ENCODE measurements at regions not wholly inside any gene's neighbourhood (a gene's known extent, or its start where the extent isn't known, plus 50 kb on each side); places are given as distances from the start of the nearest gene placed in this dataset.

DNA sequence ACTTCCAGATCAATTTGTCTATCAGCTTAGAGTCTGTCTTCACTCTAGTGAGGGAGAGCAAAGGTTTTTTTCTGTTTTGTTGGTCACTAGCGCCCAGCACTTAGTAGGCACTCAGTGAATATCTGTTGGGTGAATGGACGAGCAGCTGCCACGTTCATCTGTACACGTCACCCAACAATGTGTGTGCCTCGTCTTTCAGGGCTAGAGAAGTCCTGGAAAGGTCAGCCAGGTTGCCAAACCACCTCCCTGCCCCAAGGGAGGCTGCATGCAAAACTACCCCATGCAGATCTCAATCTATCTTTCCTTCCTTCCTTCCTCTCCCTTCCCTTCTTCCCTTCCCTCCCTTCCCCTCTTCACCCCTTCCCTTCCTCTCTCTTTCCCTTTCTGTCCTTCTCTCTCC is 340.9 kb downstream of the SOX9 start:
- Histone ChIP-seq H3K4me1 (ENCODE audit: control insufficient read depth in 5 of 5, insufficient read depth in 5 of 5, low read length in 5 of 5) (peaks cover 0 to 5% (median 0%) of the 10 kb centered on the region in 5 donors), H3K27me3 (ENCODE audit: control insufficient read depth in 3 of 3, insufficient read depth in 3 of 3, low read length in 2 of 3) (peaks cover 0 to 4% (median 0%) of the 10 kb centered on the region in 3 donors), H3K9me3 (ENCODE audit: control insufficient read depth in 4 of 4, insufficient read depth in 3 of 4, low read length in 3 of 4) (no peaks in the 10 kb centered on the region), H3K9ac (ENCODE audit: insufficient read depth in 1 of 2, low read length in 2 of 2) (no peak overlapping the region), H3K4me3 (no peak overlapping the region), H3K27ac (ENCODE audit: low read depth in 1 of 2, low read length in 1 of 2) (no peak overlapping the region), H3K36me3 (ENCODE audit: control insufficient read depth in 4 of 4, insufficient read depth in 4 of 4, low read length in 4 of 4) (no peaks in the 10 kb centered on the region)
- 76 to 83% methylated on average over 5 of the region's 5 CpGs for WGBS, 2 donors
- TF ChIP-seq, protein P1, sequence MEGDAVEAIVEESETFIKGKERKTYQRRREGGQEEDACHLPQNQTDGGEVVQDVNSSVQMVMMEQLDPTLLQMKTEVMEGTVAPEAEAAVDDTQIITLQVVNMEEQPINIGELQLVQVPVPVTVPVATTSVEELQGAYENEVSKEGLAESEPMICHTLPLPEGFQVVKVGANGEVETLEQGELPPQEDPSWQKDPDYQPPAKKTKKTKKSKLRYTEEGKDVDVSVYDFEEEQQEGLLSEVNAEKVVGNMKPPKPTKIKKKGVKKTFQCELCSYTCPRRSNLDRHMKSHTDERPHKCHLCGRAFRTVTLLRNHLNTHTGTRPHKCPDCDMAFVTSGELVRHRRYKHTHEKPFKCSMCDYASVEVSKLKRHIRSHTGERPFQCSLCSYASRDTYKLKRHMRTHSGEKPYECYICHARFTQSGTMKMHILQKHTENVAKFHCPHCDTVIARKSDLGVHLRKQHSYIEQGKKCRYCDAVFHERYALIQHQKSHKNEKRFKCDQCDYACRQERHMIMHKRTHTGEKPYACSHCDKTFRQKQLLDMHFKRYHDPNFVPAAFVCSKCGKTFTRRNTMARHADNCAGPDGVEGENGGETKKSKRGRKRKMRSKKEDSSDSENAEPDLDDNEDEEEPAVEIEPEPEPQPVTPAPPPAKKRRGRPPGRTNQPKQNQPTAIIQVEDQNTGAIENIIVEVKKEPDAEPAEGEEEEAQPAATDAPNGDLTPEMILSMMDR (IDR thresholded peaks at IDR 0.05; ENCODE audit: control extremely low read depth, extremely low read depth), result no peak
- DNase-seq, result no peak
- no peak for ATAC-seq (ENCODE audit: insufficient read depth, low FRiP score)

GRCh38 chr17:72462407-72462806 is 341.6 kb downstream of the SOX9 start:
- ATAC-seq (ENCODE audit: insufficient read depth, low FRiP score) (no peak), DNase-seq (no peak)
- WGBS, 2 donors, result 62 to 79% methylated on average over 1 of the region's 1 CpG
- Histone ChIP-seq H3K9me3 (ENCODE audit: control insufficient read depth in 4 of 4, insufficient read depth in 3 of 4, low read length in 3 of 4) (no peaks in the 10 kb centered on the region), H3K27ac (ENCODE audit: low read depth in 1 of 2, low read length in 1 of 2) (no peak overlapping the region), H3K27me3 (ENCODE audit: control insufficient read depth in 3 of 3, insufficient read depth in 3 of 3, low read length in 2 of 3) (peaks cover 0 to 4% (median 0%) of the 10 kb centered on the region in 3 donors), H3K36me3 (ENCODE audit: control insufficient read depth in 4 of 4, insufficient read depth in 4 of 4, low read length in 4 of 4) (no peaks in the 10 kb centered on the region), H3K4me3 (no peak overlapping the region), H3K9ac (ENCODE audit: insufficient read depth in 1 of 2, low read length in 2 of 2) (no peak overlapping the region), H3K4me1 (ENCODE audit: control insufficient read depth in 5 of 5, insufficient read depth in 5 of 5, low read length in 5 of 5) (peaks cover 0 to 5% (median 0%) of the 10 kb centered on the region in 5 donors)
- TF ChIP-seq, protein P1 (IDR thresholded peaks at IDR 0.05; ENCODE audit: control extremely low read depth, extremely low read depth), result no peak

DNA sequence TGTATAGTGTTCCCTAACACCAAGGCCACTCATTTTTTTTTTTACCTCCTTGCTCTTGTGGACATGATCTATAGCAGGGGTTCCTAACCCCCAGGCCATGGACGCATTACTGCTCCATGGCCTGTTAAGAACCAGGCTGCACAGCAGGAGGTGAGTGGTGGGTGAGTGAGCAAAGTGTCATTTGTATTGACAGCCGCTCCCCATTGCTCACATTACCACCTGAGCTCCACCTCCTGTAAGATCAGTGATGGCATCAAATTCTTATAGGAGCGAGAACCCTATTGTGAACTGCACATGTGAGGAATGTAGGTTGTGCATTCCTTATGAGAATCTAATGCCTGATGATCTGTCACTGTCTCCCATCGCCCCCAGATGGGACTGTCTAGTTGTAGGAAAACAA is 342.0 kb downstream of the SOX9 start:
- no peak overlapping the region for H3K9ac ChIP-seq (ENCODE audit: insufficient read depth in 1 of 2, low read length in 2 of 2)
- H3K27me3 ChIP-seq (ENCODE audit: control insufficient read depth in 3 of 3, insufficient read depth in 3 of 3, low read length in 2 of 3), result peaks cover 0 to 4% (median 0%) of the 10 kb centered on the region in 3 donors
- TF ChIP-seq, protein P1 (IDR thresholded peaks at IDR 0.05; ENCODE audit: control extremely low read depth, extremely low read depth), result no peak
- DNase-seq (no peak), ATAC-seq (ENCODE audit: insufficient read depth, low FRiP score) (no peak)
- peaks cover 0 to 5% (median 0%) of the 10 kb centered on the region in 5 donors for H3K4me1 ChIP-seq (ENCODE audit: control insufficient read depth in 5 of 5, insufficient read depth in 5 of 5, low read length in 5 of 5)
- H3K36me3 ChIP-seq (ENCODE audit: control insufficient read depth in 4 of 4, insufficient read depth in 4 of 4, low read length in 4 of 4), result no peaks in the 10 kb centered on the region
- no peaks in the 10 kb centered on the region for H3K9me3 ChIP-seq (ENCODE audit: control insufficient read depth in 4 of 4, insufficient read depth in 3 of 4, low read length in 3 of 4)
- H3K4me3 ChIP-seq, result no peak overlapping the region
- H3K27ac ChIP-seq (ENCODE audit: low read depth in 1 of 2, low read length in 1 of 2), result no peak overlapping the region
- WGBS, 2 donors, result 82 to 87% methylated on average over 4 of the region's 4 CpGs
